NCI-H774 (cell line): ENCODE measurements at regions not wholly inside any gene's neighbourhood (a gene's known extent, or its start where the extent isn't known, plus 50 kb on each side); places are given as distances from the start of the nearest gene placed in this dataset.
"Not testable (repeated sequence)": the region's sequence is repeated elsewhere in the genome, so short reads cannot be mapped to it uniquely, and the experiment has no call there.

ENCODE experiments used
- DNase-seq: peaks from one replicate; lab custom pipeline; 2025; lab: John Stamatoyannopoulos, UW

DNA sequence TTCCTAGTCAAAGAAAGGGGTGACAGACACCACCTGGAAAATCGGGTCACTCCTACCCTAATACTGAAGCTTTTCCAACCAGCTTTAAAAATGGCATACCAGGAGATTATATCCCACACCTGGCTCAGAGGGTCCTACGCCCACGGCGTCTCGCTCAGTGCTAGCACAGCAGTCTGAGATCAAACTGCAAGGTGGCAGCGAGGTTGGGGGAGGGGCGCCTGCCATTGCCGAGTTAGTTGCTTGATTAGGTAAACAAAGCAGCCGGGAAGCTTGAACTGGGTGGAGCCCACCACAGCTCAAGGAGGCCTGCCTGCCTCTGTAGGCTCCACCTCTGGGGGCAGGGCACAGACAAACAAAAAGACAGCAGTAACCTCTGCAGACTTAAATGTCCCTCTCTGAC, 127.1 kb downstream of the NXPE2 start:
- not testable (repeated sequence) for DNase-seq

DNA sequence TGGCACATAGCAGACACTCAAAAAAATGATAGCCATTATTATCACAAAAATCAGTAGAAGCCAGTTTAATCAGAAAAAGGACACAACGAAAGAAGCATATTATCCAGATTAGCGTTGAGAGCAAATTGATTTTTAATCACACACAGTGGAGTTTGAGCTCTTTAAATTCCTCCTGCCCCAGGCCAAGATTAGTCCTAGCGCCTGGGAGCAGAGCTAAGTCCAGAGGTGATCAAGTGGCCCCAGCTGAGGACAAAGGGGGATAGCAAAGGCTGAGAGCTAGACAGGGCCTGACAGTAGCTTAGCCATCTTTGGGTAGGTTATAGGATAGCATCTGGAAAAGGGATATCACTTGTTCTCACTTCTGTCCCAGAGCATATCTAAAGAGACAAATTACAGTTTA, 133.6 kb downstream of the NXPE2 start:
- DNase-seq, result no peak

GRCh38 chr11:114812733-114813132, 134.4 kb downstream of the NXPE2 start:
- no peak for DNase-seq

DNA sequence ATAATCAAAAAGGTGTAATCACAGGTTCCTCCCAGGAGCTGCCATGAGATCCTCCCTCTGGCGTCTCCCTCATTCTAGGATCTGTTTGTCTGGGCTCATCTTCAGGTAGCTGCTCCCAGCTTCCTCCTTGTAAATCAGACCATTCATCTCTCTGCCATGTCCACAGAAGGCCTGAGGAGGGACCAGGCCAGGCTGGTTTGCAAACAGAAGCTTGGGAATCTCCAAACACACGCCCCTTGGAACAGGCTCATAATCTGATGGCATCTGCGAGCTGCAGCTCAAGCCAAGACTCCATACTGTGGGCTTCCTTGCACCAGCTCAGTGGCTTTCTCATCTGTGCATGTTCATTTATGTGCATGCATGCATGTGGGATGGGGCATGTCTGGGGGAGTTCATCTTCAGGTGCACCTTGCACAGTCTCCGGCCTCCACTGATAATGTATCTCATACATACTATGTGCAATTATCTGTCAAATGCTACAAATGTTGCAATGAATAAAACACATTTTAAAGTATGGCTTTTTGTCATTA, 134.9 kb downstream of the NXPE2 start:
- no peak for DNase-seq

- no peak for DNase-seq
These were observed 136.8 kb downstream of the NXPE2 start for GRCh38 chr11:114815176-114815575.

- DNase-seq, result no peak
These were observed 137.4 kb downstream of the NXPE2 start for GRCh38 chr11:114815761-114816160.

GRCh38 chr11:114816791-114817190, 138.5 kb downstream of the NXPE2 start:
- no peak for DNase-seq

GRCh38 chr11:114818382-114818781, 140.1 kb downstream of the NXPE2 start:
- DNase-seq, result no peak

GRCh38 chr11:114819028-114819427, 140.7 kb downstream of the NXPE2 start:
- no peak for DNase-seq

GRCh38 chr11:114820621-114821020, 142.3 kb downstream of the NXPE2 start:
- DNase-seq, result no peak

DNA sequence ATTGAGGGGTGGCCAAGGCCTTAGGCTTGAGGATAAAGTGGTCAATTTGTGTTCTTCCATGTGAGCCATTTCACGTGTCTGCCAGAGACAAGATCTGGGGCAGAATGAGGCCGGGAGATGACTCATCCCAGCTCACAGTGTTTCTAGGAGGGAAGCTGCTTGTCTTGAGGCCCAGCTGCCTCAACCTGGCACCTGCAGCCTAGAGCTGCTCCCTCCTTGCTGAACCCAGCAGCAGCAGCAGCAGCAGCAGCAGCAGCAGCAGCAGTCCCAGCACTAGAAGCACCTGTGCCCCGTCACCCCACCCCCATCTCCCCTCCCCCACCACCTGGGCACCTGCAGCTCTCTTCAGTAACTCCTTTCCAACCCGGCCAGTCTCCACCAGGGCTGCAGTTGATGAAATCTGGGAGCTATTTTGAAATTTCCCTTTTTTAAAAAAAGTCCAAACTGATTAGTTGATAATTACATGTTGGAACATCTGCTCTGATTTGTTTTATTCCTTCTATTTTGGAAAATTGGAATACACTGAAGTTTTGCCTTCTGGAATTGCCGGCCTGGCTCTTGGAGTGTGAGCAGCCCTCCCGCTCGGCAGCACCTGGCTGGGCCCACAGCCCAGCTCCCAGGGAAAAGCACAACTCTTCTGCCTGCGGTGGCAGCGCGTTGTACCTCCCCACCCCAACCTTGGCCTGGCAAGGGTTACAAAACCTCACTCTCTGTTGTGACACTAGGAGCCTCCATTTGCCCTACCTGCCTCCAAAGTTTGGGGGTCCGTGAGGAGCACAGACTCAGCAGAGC, 143.5 kb downstream of the NXPE2 start:
- DNase-seq, result no peak

DNA sequence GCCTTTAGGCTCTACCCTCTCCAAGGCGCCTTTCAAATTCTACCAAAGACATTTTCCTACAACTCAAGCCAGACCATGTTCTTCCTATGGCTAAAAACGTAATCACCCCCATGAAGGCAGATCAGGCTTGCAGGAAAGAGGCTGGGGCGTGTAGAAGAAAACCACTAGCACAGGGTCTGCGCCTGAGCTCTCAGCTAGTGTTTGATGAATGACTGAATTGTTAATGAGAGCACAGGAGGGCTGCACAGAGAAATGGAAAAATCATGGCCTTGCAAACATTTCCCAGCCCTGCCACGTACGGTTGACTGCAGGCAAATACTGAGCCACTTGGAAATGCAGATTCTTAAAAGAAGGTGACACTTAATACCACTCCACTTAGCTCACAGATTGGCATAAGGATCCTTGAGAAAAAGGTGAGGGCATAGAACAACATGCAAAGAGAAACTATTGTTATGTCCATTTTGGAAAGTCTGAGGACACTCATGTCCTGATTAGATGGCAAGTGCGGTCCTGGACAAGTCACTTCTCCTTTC, 148.6 kb downstream of the NXPE2 start:
- no peak for DNase-seq

GRCh38 chr11:114827736-114828135, 149.4 kb downstream of the NXPE2 start:
- DNase-seq, result no peak

DNA sequence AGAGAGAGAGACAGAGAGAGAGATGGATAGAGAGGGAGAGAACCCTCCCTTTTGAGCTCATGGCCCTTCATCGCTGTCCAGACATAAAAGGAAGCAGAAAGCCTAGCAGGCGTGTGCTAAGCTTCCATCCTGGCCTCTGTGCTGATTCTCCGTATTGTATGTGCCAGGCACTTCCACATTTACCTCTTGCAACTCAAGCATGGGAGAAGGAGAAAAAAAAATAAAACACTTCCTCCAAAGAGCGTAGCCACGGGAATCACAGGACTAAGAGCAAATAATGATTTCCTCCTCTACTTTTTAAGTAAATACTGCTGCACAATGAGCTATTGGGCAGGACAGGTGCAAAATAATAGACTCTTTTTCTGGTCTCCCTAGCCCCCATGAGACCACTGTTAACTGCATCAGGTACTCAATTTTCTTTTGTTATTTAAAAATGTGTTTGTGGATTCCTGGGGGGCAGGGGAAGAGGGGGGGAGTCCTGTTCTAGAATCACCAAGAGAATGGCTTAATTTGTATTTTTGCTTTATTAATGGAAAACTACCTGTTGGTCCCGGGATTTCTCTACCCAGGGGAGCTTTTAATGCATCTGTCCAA, 154.3 kb downstream of the NXPE2 start:
- DNase-seq, result peak; percentile 83

DNA sequence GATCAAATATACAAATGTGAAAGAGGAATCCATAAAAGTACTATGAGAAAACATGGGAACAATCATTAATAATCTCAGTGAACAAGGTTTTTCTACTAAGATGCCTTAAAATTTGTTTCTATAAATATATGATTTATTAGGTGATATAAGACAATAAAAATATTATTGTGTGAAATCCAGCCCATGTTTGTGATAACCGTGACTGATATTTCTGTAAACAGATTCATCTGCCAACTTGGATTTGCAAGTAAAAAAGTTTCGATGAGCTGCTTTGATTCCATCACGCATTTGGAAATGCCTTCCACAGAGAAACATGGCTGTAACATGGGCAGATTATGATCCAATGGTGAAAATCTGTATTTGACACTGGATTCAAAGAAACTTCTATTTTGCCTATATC, 157.8 kb downstream of the NXPE2 start:
- DNase-seq, result no peak

DNA sequence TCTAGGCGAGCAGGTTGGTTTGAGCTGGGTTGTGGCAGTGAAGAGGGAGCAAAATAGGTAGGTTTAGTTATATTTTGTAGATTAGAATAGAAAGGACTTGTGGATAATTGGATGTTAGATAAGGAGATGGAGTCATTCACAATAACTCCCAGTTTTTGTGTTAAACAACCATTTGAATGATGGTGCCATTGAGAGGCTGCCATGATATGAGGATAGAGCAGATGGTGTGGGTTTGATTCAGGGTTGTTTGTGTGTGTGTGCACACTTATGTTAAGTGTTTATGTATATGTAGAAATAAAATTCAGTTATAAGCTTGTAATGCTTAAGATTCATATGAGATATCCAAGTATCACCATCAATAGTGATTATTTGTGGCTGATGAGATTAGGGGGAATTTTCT, 166.6 kb downstream of the NXPE2 start:
- DNase-seq, result no peak

DNA sequence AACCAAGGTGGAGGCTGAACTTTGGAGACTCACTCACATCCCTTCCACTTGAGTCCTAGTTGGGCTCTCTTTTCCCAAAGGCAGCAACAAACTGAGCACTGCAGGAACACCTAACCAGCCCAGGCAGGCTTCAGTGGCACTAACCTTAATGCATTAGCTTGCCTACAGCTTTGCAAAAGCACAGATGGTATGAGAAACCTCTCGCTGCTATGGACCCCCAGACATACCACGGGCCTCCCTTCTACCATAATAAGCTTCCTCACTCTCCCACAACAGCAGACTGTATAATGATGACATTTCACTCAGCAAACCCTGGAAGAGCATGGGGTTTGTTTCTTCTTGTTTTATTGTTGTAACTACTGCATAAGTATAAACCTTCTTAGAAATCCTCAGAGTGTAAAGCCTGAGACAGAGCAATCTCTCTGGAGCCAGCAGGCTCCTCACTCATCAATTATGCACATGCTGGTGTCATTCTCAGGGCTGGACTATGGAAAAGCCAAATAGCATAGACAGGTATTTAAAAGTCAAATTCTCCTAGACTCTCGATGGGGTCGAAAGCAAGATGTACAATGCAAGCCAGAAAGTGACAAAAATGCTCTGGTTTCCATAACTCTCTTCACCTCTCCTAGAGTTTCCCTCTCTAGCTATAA, 167.6 kb downstream of the NXPE2 start:
- no peak for DNase-seq

DNA sequence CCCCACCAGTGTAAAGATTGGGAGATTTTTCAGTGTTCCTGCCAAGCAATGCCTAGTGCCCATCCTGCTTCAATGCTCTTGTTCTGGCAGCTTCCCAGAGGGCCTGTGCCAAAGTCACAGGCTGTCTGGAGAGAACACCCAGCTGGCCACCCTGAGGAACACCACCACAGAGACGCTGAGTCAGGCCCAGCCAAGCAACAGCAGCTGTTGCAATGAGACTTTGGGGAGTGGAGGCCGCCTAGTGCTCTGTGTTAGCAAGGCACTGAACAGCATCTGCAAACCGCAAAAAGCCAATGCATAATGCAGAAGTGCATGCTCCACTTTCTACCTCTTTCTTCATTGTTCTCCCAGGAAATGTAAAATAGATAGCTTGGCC, 168.1 kb downstream of the NXPE2 start:
- DNase-seq, result no peak

- DNase-seq, result no peak
These were observed 169.1 kb downstream of the NXPE2 start for GRCh38 chr11:114847306-114847975.

GRCh38 chr11:114848027-114848426, 169.7 kb downstream of the NXPE2 start:
- no peak for DNase-seq

- DNase-seq, result no peak
These were observed 179.0 kb downstream of the NXPE2 start for GRCh38 chr11:114857281-114857680.

GRCh38 chr11:114864896-114865295, 186.6 kb downstream of the NXPE2 start:
- no peak for DNase-seq
